ENCODE measurements at regions not wholly inside any gene's neighbourhood (a gene's known extent, or its start where the extent isn't known, plus 50 kb on each side); places are given as distances from the start of the nearest gene placed in this dataset.

- Histone ChIP-seq H3K4me3 (no peak overlapping the region), H3K4me1 (ENCODE audit: insufficient read depth) (no peaks in the 10 kb centered on the region), H3K27ac (no peak overlapping the region), H3K9me3 (ENCODE audit: low read depth) (no peaks in the 10 kb centered on the region), H3K4me2 (no peak overlapping the region), H3K27me3 (no peaks in the 10 kb centered on the region), H3K79me2 (no peaks in the 10 kb centered on the region), H3K36me3 (replicated peaks; ENCODE audit: insufficient read depth, low read depth) (no peaks in the 10 kb centered on the region), H3K9me2 (replicated peaks; ENCODE audit: insufficient read depth) (no peaks in the 10 kb centered on the region), H4K20me1 (ENCODE audit: insufficient read depth, poor library complexity, severe bottlenecking) (no peaks in the 10 kb centered on the region), H2AFZ (no peak overlapping the region)
- WGBS (ENCODE audit: low lambda C conversion rate, missing lambda C conversion rate) = 31% methylated on average over 1 of the region's 1 CpG
- DNase-seq (ENCODE audit: low spot score) = peak; percentile 44
- TF ChIP-seq EZH2phosphoT487 (IDR thresholded peaks at IDR 0.05; ENCODE audit: low read depth, severe bottlenecking, unreplicated experiment) (no peak), EZH2 (IDR thresholded peaks at IDR 0.05; ENCODE audit: borderline replicate concordance) (no peak), CTCF (IDR thresholded peaks at IDR 0.05; ENCODE audit: poor library complexity) (no peak)
Observed at GRCh38 chr13:70457474-70457873, 349.2 kb upstream of the KLHL1 start.

- Histone ChIP-seq H3K9me3 (ENCODE audit: low read depth) (no peaks in the 10 kb centered on the region), H2AFZ (no peak overlapping the region), H3K36me3 (replicated peaks; ENCODE audit: insufficient read depth, low read depth) (no peaks in the 10 kb centered on the region), H3K9me2 (replicated peaks; ENCODE audit: insufficient read depth) (no peaks in the 10 kb centered on the region), H3K27ac (no peak overlapping the region), H3K27me3 (no peaks in the 10 kb centered on the region), H3K4me3 (no peak overlapping the region), H3K4me2 (no peak overlapping the region), H3K4me1 (ENCODE audit: insufficient read depth) (no peaks in the 10 kb centered on the region), H3K79me2 (no peaks in the 10 kb centered on the region), H4K20me1 (ENCODE audit: insufficient read depth, poor library complexity, severe bottlenecking) (no peaks in the 10 kb centered on the region)
- DNase-seq (ENCODE audit: low spot score) = no peak
- WGBS (ENCODE audit: low lambda C conversion rate, missing lambda C conversion rate) = 88% methylated on average over 2 of the region's 2 CpGs
- TF ChIP-seq CTCF (IDR thresholded peaks at IDR 0.05; ENCODE audit: poor library complexity) (no peak), EZH2phosphoT487 (IDR thresholded peaks at IDR 0.05; ENCODE audit: low read depth, severe bottlenecking, unreplicated experiment) (no peak), EZH2 (IDR thresholded peaks at IDR 0.05; ENCODE audit: borderline replicate concordance) (no peak)
Observed at GRCh38 chr13:70448820-70449219, 340.6 kb upstream of the KLHL1 start.

- peaks cover 3% of the 10 kb centered on the region for H3K9me2 ChIP-seq (replicated peaks; ENCODE audit: insufficient read depth)
- no peaks in the 10 kb centered on the region for H4K20me1 ChIP-seq (ENCODE audit: insufficient read depth, poor library complexity, severe bottlenecking)
- no peak for TF ChIP-seq EZH2 (IDR thresholded peaks at IDR 0.05; ENCODE audit: borderline replicate concordance)
- no peak for TF ChIP-seq CTCF (IDR thresholded peaks at IDR 0.05; ENCODE audit: poor library complexity)
- no peak for TF ChIP-seq EZH2phosphoT487 (IDR thresholded peaks at IDR 0.05; ENCODE audit: low read depth, severe bottlenecking, unreplicated experiment)
- no peaks in the 10 kb centered on the region for H3K27me3 ChIP-seq
- H3K36me3 ChIP-seq (replicated peaks; ENCODE audit: insufficient read depth, low read depth) = no peaks in the 10 kb centered on the region
- no peak overlapping the region for H2AFZ ChIP-seq
- H3K9me3 ChIP-seq (ENCODE audit: low read depth) = no peaks in the 10 kb centered on the region
- DNase-seq (ENCODE audit: low spot score) = no peak
- no peak overlapping the region for H3K4me2 ChIP-seq
- H3K4me1 ChIP-seq (ENCODE audit: insufficient read depth) = no peaks in the 10 kb centered on the region
- H3K4me3 ChIP-seq = no peak overlapping the region
- H3K27ac ChIP-seq = no peak overlapping the region
- no peaks in the 10 kb centered on the region for H3K79me2 ChIP-seq
- WGBS (ENCODE audit: low lambda C conversion rate, missing lambda C conversion rate) = 40% methylated on average over 2 of the region's 2 CpGs
Observed at GRCh38 chr13:70432276-70432805, 324.1 kb upstream of the KLHL1 start.

GRCh38 chr13:70430256-70430655, 322.0 kb upstream of the KLHL1 start:
- H3K79me2 ChIP-seq = no peaks in the 10 kb centered on the region
- no peaks in the 10 kb centered on the region for H3K9me3 ChIP-seq (ENCODE audit: low read depth)
- no peaks in the 10 kb centered on the region for H3K4me1 ChIP-seq (ENCODE audit: insufficient read depth)
- H3K27me3 ChIP-seq = no peaks in the 10 kb centered on the region
- H3K4me2 ChIP-seq = no peak overlapping the region
- no peaks in the 10 kb centered on the region for H4K20me1 ChIP-seq (ENCODE audit: insufficient read depth, poor library complexity, severe bottlenecking)
- no peak overlapping the region for H2AFZ ChIP-seq
- H3K9me2 ChIP-seq (replicated peaks; ENCODE audit: insufficient read depth) = peaks cover 3% of the 10 kb centered on the region
- no peak for DNase-seq (ENCODE audit: low spot score)
- no peak overlapping the region for H3K27ac ChIP-seq
- no peak overlapping the region for H3K4me3 ChIP-seq
- TF ChIP-seq CTCF (IDR thresholded peaks at IDR 0.05; ENCODE audit: poor library complexity) (no peak), EZH2phosphoT487 (IDR thresholded peaks at IDR 0.05; ENCODE audit: low read depth, severe bottlenecking, unreplicated experiment) (no peak), EZH2 (IDR thresholded peaks at IDR 0.05; ENCODE audit: borderline replicate concordance) (no peak)
- H3K36me3 ChIP-seq (replicated peaks; ENCODE audit: insufficient read depth, low read depth) = no peaks in the 10 kb centered on the region

All from hepatocyte (in vitro differentiated cells).